BE2C (cell line): ENCODE measurements at regions not wholly inside any gene's neighbourhood (a gene's known extent, or its start where the extent isn't known, plus 50 kb on each side); places are given as distances from the start of the nearest gene placed in this dataset.

ENCODE experiments used
- DNase-seq: peaks from one replicate; pipeline ENCODE4 v3.0.0-alpha.2; 2020
- H3K27me3 ChIP-seq: fragments of 250-450 bp; sonication (Bioruptor Pico); 2 replicates; pipeline ENCODE4 v1.5.1; 2020; ENCODE audit warnings: mild to moderate bottlenecking
- H3K36me3 ChIP-seq: fragments of 250-450 bp; sonication (Bioruptor Pico); 2 replicates; pipeline ENCODE4 v1.5.1; 2020; ENCODE audit warnings: mild to moderate bottlenecking
- H3K4me1 ChIP-seq: fragments of 250-450 bp; sonication (Bioruptor Pico); 2 replicates; pipeline ENCODE4 v1.5.1; 2020
- H3K4me3 ChIP-seq: 2 replicates; pipeline ENCODE4 v1.5.1; 2011; ENCODE audit warnings: low read depth, low read length
- H3K9me3 ChIP-seq: fragments of 250-450 bp; sonication (Bioruptor Pico); 2 replicates; pipeline ENCODE4 v1.5.1; 2020
- TF ChIP-seq, protein P1 (sequence below): IDR thresholded peaks from 2 replicates; pipeline ENCODE4 v1.5.1; 2012; ENCODE audit warnings: mild to moderate bottlenecking, low read depth, low read length

DNA sequence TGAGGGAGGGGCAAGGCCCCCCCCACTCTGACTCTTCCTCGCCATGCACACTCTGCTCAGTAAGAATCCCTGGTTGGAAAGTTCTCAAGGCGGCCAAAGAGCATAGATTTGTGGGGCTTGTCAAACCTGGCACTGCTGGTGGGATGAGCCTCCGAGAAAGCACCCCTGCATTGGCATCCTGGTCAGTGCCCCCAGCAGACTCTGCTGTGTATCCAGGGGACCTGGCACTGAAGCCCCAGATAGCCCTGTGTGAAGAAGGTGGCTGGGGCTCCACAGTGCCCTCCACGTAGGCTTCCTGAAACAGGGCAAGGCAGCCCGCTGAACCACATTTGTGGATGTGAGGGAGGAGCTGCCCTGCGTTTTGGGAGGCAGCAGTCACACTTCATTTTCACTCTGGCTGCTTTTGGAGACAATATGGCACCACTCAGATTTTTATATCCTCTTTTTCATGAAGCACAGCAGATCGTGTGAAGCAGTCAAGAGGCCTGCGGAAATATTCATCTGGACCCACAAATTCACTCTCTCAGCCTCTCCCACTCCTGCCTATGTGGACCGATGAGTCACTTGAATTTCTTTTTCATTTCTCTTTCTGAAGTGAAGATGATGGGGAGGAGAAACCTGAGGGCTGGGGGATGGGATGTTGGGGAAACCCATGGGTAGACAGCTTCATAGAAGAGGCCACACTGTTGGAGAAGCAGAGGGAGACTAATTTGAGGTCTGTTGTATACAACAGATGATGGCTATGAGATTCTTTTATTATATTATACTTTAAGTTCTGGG, 88.7 kb upstream of the BCL6 start:
- TF ChIP-seq, protein P1, sequence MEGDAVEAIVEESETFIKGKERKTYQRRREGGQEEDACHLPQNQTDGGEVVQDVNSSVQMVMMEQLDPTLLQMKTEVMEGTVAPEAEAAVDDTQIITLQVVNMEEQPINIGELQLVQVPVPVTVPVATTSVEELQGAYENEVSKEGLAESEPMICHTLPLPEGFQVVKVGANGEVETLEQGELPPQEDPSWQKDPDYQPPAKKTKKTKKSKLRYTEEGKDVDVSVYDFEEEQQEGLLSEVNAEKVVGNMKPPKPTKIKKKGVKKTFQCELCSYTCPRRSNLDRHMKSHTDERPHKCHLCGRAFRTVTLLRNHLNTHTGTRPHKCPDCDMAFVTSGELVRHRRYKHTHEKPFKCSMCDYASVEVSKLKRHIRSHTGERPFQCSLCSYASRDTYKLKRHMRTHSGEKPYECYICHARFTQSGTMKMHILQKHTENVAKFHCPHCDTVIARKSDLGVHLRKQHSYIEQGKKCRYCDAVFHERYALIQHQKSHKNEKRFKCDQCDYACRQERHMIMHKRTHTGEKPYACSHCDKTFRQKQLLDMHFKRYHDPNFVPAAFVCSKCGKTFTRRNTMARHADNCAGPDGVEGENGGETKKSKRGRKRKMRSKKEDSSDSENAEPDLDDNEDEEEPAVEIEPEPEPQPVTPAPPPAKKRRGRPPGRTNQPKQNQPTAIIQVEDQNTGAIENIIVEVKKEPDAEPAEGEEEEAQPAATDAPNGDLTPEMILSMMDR: no peak
- Histone ChIP-seq H3K9me3 (no peaks in the 10 kb centered on the region), H3K27me3 (peaks cover 4% of the 10 kb centered on the region; the same call in 1 of the 2 replicates), H3K36me3 (no peaks in the 10 kb centered on the region), H3K4me3 (no peak overlapping the region), H3K4me1 (no peaks in the 10 kb centered on the region)
- no peak for DNase-seq

DNA sequence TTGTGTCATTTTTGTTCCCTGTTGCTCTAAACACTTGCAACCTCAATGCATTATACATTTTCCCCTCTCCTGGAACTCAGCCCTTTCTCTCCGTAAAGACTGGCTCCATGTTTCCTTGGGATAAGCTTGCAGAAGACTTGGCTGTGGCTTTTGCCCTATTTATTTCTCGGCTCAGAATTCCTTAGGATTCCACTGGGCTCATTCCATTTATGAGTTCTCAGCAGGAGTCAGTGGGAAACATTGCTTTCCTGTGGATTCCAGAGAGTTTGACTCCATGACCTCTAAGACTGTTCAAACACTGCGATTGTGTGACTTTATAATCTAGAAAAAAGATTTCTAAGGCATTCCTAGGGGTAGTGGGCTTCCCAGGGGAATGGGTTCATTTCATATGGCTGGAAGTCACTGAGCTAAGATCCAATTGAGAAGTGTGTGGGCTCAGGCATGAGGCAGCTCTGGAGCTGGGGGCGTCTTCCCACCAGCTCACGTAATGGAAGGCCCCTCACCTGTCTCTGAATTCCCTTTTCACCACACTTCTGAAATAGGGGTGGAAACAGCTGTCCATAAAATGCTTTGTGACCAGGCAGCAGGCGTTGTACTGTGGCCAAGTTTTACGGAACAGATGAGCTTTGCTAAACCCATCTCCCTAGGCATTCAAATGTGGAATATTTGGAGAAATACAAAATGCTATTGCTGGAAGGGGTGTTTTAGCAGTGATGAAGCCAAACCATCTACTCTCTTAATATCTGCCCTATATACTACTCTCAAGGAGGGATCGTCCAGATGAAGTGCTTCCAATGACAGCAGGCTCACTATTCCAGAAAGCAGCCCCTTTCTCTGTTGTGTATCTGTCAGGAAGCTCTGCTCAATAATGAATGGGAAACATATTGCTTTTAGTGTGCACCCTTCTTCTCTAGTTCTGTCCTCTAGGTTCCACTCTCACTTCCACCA, 91.8 kb upstream of the BCL6 start:
- Histone ChIP-seq H3K4me3 (no peak overlapping the region), H3K36me3 (no peaks in the 10 kb centered on the region), H3K27me3 (peaks cover 4% of the 10 kb centered on the region; the same call in 1 of the 2 replicates), H3K9me3 (no peaks in the 10 kb centered on the region), H3K4me1 (no peaks in the 10 kb centered on the region)
- TF ChIP-seq, protein P1: no peak
- no peak for DNase-seq

DNA sequence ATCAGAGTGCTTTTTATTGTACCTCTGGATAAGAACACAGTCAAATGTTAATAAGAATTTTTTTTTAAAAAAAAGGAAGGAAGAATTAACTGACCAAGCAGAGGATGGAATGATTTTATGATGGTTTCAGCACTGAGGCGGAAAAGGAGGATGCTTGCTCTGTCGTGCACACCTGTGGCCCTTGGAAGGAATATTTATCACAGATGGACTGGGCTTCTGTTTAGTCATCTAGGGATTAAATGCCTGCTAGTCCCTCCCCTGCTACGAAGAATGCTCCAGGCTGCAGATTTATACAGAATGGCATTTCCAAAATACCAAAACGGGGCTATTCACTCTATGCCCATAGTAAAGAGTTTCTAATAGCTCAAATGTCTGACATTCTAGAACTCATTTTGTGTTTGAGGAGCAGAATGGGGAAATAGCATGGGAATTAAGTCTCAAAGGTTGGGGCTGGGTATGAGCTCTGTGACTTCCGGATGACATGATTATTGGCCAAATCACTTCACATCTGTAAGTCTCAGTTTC, 92.8 kb upstream of the BCL6 start:
- Histone ChIP-seq H3K4me1 (no peaks in the 10 kb centered on the region), H3K4me3 (no peak overlapping the region), H3K27me3 (peaks cover 4% of the 10 kb centered on the region; the same call in 1 of the 2 replicates), H3K9me3 (no peaks in the 10 kb centered on the region), H3K36me3 (no peaks in the 10 kb centered on the region)
- TF ChIP-seq, protein P1: no peak
- no peak for DNase-seq

DNA sequence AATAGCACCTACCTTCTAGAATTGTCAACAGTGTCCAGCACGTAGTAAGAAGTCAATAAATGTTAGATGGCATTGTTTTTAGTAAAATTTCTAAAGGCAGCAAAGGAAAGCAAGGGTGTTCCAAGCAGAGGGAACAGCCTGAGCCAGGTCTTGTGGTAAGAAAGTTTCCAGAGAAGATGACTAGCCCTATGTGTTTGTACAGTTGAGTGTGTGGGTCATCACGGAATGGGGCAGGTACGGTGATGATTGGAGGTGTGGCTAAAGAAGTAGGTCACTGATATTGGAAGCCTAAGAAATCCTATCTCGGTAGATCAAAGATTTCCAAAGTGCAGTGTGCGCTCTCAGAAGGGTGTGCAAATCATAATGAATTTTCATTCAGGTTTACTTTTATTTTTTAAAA, 94.2 kb upstream of the BCL6 start:
- H3K9me3 ChIP-seq: no peaks in the 10 kb centered on the region
- TF ChIP-seq, protein P1: no peak
- H3K27me3 ChIP-seq: peaks cover 10% of the 10 kb centered on the region; the same call in 1 of the 2 replicates
- no peak for DNase-seq
- no peaks in the 10 kb centered on the region for H3K4me1 ChIP-seq
- H3K36me3 ChIP-seq: no peaks in the 10 kb centered on the region
- H3K4me3 ChIP-seq: no peak overlapping the region

DNA sequence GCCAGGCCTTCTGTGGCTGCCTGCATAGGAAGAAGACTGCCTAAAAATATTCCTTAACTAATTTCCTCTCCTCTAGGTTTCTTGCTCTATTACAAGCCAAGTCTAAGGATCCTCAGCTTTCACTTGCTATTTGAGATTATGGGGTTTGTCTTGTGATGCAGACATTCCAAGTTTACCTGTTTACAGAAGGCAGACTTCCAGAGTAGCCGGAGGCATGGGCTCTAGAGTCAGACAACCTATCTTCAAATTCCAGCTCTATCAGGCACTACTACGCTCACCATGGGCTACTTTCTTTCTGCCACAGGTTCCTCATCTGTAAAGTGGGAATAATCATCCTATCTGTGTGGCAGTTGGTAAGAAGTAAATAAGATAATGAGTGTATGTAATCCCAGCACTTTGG, 95.6 kb upstream of the BCL6 start:
- Histone ChIP-seq H3K4me1 (no peaks in the 10 kb centered on the region), H3K27me3 (peaks cover 10% of the 10 kb centered on the region; the same call in 1 of the 2 replicates), H3K4me3 (no peak overlapping the region), H3K9me3 (no peaks in the 10 kb centered on the region), H3K36me3 (no peaks in the 10 kb centered on the region)
- no peak for DNase-seq
- TF ChIP-seq, protein P1: no peak
